Activated naive CD4-positive, alpha-beta T cell treated with anti-CD3 and anti-CD28 coated beads, Interleukin-2, amount 10 ng/mL, durations not matched to agents 7 days and 5 days (primary cell): ENCODE measurements at regions not wholly inside any gene's neighbourhood (a gene's known extent, or its start where the extent isn't known, plus 50 kb on each side); places are given as distances from the start of the nearest gene placed in this dataset.
"Not testable (repeated sequence)": the region's sequence is repeated elsewhere in the genome, so short reads cannot be mapped to it uniquely, and the experiment has no call there.

Source experiments
- CTCF ChIA-PET: fragments of 350-600 bp; sonication (Branson Sonifier 250); formaldehyde crosslinking; loops from one replicate; lab custom pipeline; 2021; ENCODE audit warnings: antibody characterized with exemption; lab: Charles Lee
- DNase-seq: peaks from one replicate; pipeline ENCODE4 v3.0.0-alpha.2; 2020
- H3K27ac Mint-ChIP-seq: one replicate; pipeline ENCODE4 v1.8.0; 2021; ENCODE audit warnings: mild to moderate bottlenecking, moderate library complexity, mixed read lengths
- H3K27me3 Mint-ChIP-seq: one replicate; pipeline ENCODE4 v1.8.0; 2021; ENCODE audit warnings: mild to moderate bottlenecking, mixed read lengths
- H3K36me3 Mint-ChIP-seq: one replicate; pipeline ENCODE4 v1.8.0; 2021; ENCODE audit warnings: mixed read lengths
- H3K4me1 Mint-ChIP-seq: one replicate; pipeline ENCODE4 v1.8.0; 2021; ENCODE audit warnings: mixed read lengths
- H3K4me3 Mint-ChIP-seq: one replicate; pipeline ENCODE4 v1.8.0; 2021; ENCODE audit warnings: mild to moderate bottlenecking, moderate library complexity, mixed read lengths
- H3K9me3 Mint-ChIP-seq: one replicate; pipeline ENCODE4 v1.8.0; 2021; ENCODE audit warnings: mixed read lengths

- H3K27me3 Mint-ChIP-seq, result no peaks in the 10 kb centered on the region
- no peaks in the 10 kb centered on the region for H3K4me1 Mint-ChIP-seq
- no peaks in the 10 kb centered on the region for H3K36me3 Mint-ChIP-seq
- no peak overlapping the region for H3K4me3 Mint-ChIP-seq
- no peak overlapping the region for H3K27ac Mint-ChIP-seq
- no peaks in the 10 kb centered on the region for H3K9me3 Mint-ChIP-seq
- CTCF ChIA-PET, result no interaction called here
- DNase-seq, result no peak
Observed at GRCh38 chrY:7792431-7792830, 880.9 kb upstream of the AMELY start.

GRCh38 chrY:7781501-7781900 is 869.9 kb upstream of the AMELY start:
- H3K4me1 Mint-ChIP-seq, result no peaks in the 10 kb centered on the region
- H3K27ac Mint-ChIP-seq, result no peak overlapping the region
- no peaks in the 10 kb centered on the region for H3K27me3 Mint-ChIP-seq
- CTCF ChIA-PET, result no interaction called here
- H3K4me3 Mint-ChIP-seq, result no peak overlapping the region
- DNase-seq, result no peak
- H3K9me3 Mint-ChIP-seq, result no peaks in the 10 kb centered on the region
- no peaks in the 10 kb centered on the region for H3K36me3 Mint-ChIP-seq

GRCh38 chrY:7775436-7775835 is 863.9 kb upstream of the AMELY start:
- DNase-seq, CTCF ChIA-PET, H3K27me3 Mint-ChIP-seq, H3K4me1 Mint-ChIP-seq, H3K27ac Mint-ChIP-seq, H3K36me3 Mint-ChIP-seq, H3K9me3 Mint-ChIP-seq, H3K4me3 Mint-ChIP-seq: not testable (repeated sequence)

- Mint-ChIP-seq H3K36me3 (no peaks in the 10 kb centered on the region), H3K4me3 (no peak overlapping the region), H3K27ac (no peak overlapping the region), H3K9me3 (no peaks in the 10 kb centered on the region), H3K27me3 (no peaks in the 10 kb centered on the region), H3K4me1 (no peaks in the 10 kb centered on the region)
- no peak for DNase-seq
- CTCF ChIA-PET, result no interaction called here
Observed at GRCh38 chrY:7771771-7772170, 860.2 kb upstream of the AMELY start.

GRCh38 chrY:7769790-7770375 is 858.3 kb upstream of the AMELY start:
- Mint-ChIP-seq H3K9me3 (no peaks in the 10 kb centered on the region), H3K27ac (no peak overlapping the region), H3K4me3 (no peak overlapping the region), H3K4me1 (no peaks in the 10 kb centered on the region), H3K36me3 (no peaks in the 10 kb centered on the region), H3K27me3 (no peaks in the 10 kb centered on the region)
- CTCF ChIA-PET, result no interaction called here
- no peak for DNase-seq

GRCh38 chrY:7768901-7769300 is 857.3 kb upstream of the AMELY start:
- Mint-ChIP-seq H3K27ac (no peak overlapping the region), H3K4me1 (no peaks in the 10 kb centered on the region), H3K9me3 (no peaks in the 10 kb centered on the region), H3K36me3 (no peaks in the 10 kb centered on the region), H3K27me3 (no peaks in the 10 kb centered on the region), H3K4me3 (no peak overlapping the region)
- CTCF ChIA-PET, result no interaction called here
- DNase-seq, result no peak

GRCh38 chrY:7753711-7754110 is 842.2 kb upstream of the AMELY start:
- CTCF ChIA-PET, result no interaction called here
- DNase-seq, result no peak
- Mint-ChIP-seq H3K4me3 (no peak overlapping the region), H3K27me3 (peaks cover 5% of the 10 kb centered on the region), H3K27ac (no peak overlapping the region), H3K36me3 (no peaks in the 10 kb centered on the region), H3K9me3 (no peaks in the 10 kb centered on the region), H3K4me1 (no peaks in the 10 kb centered on the region)

GRCh38 chrY:7746781-7747180 is 835.2 kb upstream of the AMELY start:
- Mint-ChIP-seq H3K9me3 (no peaks in the 10 kb centered on the region), H3K4me3 (no peak overlapping the region), H3K4me1 (no peaks in the 10 kb centered on the region), H3K27ac (no peak overlapping the region), H3K27me3 (no peaks in the 10 kb centered on the region), H3K36me3 (no peaks in the 10 kb centered on the region)
- no peak for DNase-seq
- CTCF ChIA-PET, result no interaction called here

GRCh38 chrY:7745581-7745901 is 834.0 kb upstream of the AMELY start:
- no peaks in the 10 kb centered on the region for H3K9me3 Mint-ChIP-seq
- no peak overlapping the region for H3K27ac Mint-ChIP-seq
- no peaks in the 10 kb centered on the region for H3K27me3 Mint-ChIP-seq
- no peak overlapping the region for H3K4me3 Mint-ChIP-seq
- CTCF ChIA-PET, result interaction anchor here (0.6 kb wide), 1 partner anchor 28 kb away, joined by 3 read pairs; no protein-coding TSS in a partner anchor
- no peak for DNase-seq
- no peaks in the 10 kb centered on the region for H3K4me1 Mint-ChIP-seq
- H3K36me3 Mint-ChIP-seq, result no peaks in the 10 kb centered on the region

- H3K4me3 Mint-ChIP-seq, result no peak overlapping the region
Observed at GRCh38 chrY:7744691-7745580, 833.4 kb upstream of the AMELY start.

GRCh38 chrY:7736847-7737365 is 825.4 kb upstream of the AMELY start:
- no peaks in the 10 kb centered on the region for H3K27me3 Mint-ChIP-seq

More at GRCh38 chrY:7744691-7745580, 833.4 kb upstream of the AMELY start:
- Mint-ChIP-seq H3K9me3 (no peaks in the 10 kb centered on the region), H3K36me3 (no peaks in the 10 kb centered on the region), H3K27ac (no peak overlapping the region), H3K4me1 (no peaks in the 10 kb centered on the region), H3K27me3 (no peaks in the 10 kb centered on the region)
- CTCF ChIA-PET, result no interaction called here
- DNase-seq, result no peak

GRCh38 chrY:7731651-7732050 is 820.1 kb upstream of the AMELY start:
- Mint-ChIP-seq H3K9me3 (no peaks in the 10 kb centered on the region), H3K36me3 (no peaks in the 10 kb centered on the region), H3K27ac (no peak overlapping the region), H3K4me1 (no peaks in the 10 kb centered on the region), H3K27me3 (no peaks in the 10 kb centered on the region), H3K4me3 (no peak overlapping the region)
- CTCF ChIA-PET, result no interaction called here
- DNase-seq, result no peak

More at GRCh38 chrY:7736847-7737365, 825.4 kb upstream of the AMELY start:
- CTCF ChIA-PET, result no interaction called here
- no peaks in the 10 kb centered on the region for H3K4me1 Mint-ChIP-seq
- H3K27ac Mint-ChIP-seq, result no peak overlapping the region
- H3K4me3 Mint-ChIP-seq, result no peak overlapping the region
- H3K9me3 Mint-ChIP-seq, result no peaks in the 10 kb centered on the region
- H3K36me3 Mint-ChIP-seq, result no peaks in the 10 kb centered on the region
- DNase-seq, result no peak

- H3K27me3 Mint-ChIP-seq, result no peaks in the 10 kb centered on the region
Observed at GRCh38 chrY:7730664-7731063, 819.1 kb upstream of the AMELY start.

GRCh38 chrY:7730071-7730470 is 818.5 kb upstream of the AMELY start:
- Mint-ChIP-seq H3K9me3 (no peaks in the 10 kb centered on the region), H3K36me3 (no peaks in the 10 kb centered on the region), H3K27me3 (no peaks in the 10 kb centered on the region), H3K4me3 (no peak overlapping the region), H3K4me1 (no peaks in the 10 kb centered on the region), H3K27ac (no peak overlapping the region)
- CTCF ChIA-PET, result no interaction called here
- DNase-seq, result no peak

More at GRCh38 chrY:7730664-7731063, 819.1 kb upstream of the AMELY start:
- Mint-ChIP-seq H3K36me3 (no peaks in the 10 kb centered on the region), H3K4me1 (no peaks in the 10 kb centered on the region), H3K4me3 (no peak overlapping the region), H3K27ac (no peak overlapping the region), H3K9me3 (no peaks in the 10 kb centered on the region)
- no peak for DNase-seq
- CTCF ChIA-PET, result no interaction called here
